ENCODE measurements at regions not wholly inside any gene's neighbourhood (a gene's known extent, or its start where the extent isn't known, plus 50 kb on each side); places are given as distances from the start of the nearest gene placed in this dataset.

DNA sequence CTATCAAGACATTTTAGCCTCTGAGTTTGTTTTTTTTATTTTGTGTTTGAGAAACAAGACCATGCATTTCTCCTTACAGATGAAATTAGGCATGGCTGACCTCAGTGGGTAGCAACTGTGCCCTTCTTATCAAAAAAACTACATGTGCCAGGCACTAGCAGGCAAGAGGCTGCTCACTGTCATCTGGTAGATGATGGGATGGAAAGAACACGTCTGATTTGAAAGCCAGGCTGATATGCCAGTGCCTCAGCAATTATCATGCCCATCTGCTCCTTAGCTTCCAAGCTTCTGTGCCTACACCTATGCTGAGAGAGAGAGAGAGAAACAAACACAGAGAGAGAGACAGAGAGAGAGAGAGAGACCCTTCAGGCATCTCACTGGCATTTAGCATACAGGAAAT is 149.9 kb downstream of the C6orf118 start:
- TF ChIP-seq POLR2AphosphoS5 (IDR thresholded peaks at IDR 0.05; ENCODE audit: borderline replicate concordance, low read depth, low read length) (no peak), EZH2 (IDR thresholded peaks at IDR 0.05) (no peak)
